Kidney epithelial cell (primary cell): ENCODE measurements at regions not wholly inside any gene's neighbourhood (a gene's known extent, or its start where the extent isn't known, plus 50 kb on each side); places are given as distances from the start of the nearest gene placed in this dataset.

ENCODE experiments used
- DNase-seq: peaks from one replicate; pipeline ENCODE4 v3.0.0-alpha.2; 2010; ENCODE audit warnings: low read depth
- H3K27me3 ChIP-seq: 2 replicates; pipeline ENCODE4 v1.6.0; 2011; ENCODE audit warnings: low read length; ENCODE audit not compliant: control insufficient read depth, insufficient read depth
- H3K36me3 ChIP-seq: 2 replicates; pipeline ENCODE4 v1.5.1; 2011; ENCODE audit warnings: low read length; ENCODE audit not compliant: control insufficient read depth, insufficient read depth
- H3K4me3 ChIP-seq: 2 replicates; pipeline ENCODE4 v1.5.1; 2011; ENCODE audit warnings: low read depth, mild to moderate bottlenecking, control low read depth, low read length
- TF ChIP-seq, protein P1 (sequence below): IDR thresholded peaks from 2 replicates; pipeline ENCODE4 v1.5.1; 2011; ENCODE audit warnings: mild to moderate bottlenecking, moderate library complexity, low read length, control low read depth, inconsistent platforms; ENCODE audit not compliant: insufficient read depth, poor library complexity, severe bottlenecking

DNA sequence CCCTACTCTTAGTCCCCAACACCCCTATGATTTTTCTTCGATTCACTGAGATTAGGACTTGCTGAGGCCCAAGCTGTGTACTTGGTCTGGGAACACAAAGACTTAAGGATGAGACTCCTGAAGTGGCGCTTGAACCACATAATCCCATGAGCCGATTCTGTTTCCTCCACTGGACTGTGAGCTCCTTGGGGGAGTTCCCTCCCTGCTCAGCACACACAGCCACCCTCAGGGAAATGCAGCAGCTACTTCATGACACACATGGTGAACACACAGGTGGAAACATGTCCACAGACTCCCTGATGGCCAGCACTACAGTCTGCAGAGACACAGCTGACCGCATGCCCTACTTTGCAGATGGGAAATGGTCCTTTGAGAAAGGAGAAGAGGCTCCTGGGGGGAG, 101.1 kb downstream of the C5orf15 start:
- Histone ChIP-seq H3K36me3 (no peaks in the 10 kb centered on the region), H3K27me3 (peaks cover 6% of the 10 kb centered on the region), H3K4me3 (no peak overlapping the region)
- TF ChIP-seq, protein P1, sequence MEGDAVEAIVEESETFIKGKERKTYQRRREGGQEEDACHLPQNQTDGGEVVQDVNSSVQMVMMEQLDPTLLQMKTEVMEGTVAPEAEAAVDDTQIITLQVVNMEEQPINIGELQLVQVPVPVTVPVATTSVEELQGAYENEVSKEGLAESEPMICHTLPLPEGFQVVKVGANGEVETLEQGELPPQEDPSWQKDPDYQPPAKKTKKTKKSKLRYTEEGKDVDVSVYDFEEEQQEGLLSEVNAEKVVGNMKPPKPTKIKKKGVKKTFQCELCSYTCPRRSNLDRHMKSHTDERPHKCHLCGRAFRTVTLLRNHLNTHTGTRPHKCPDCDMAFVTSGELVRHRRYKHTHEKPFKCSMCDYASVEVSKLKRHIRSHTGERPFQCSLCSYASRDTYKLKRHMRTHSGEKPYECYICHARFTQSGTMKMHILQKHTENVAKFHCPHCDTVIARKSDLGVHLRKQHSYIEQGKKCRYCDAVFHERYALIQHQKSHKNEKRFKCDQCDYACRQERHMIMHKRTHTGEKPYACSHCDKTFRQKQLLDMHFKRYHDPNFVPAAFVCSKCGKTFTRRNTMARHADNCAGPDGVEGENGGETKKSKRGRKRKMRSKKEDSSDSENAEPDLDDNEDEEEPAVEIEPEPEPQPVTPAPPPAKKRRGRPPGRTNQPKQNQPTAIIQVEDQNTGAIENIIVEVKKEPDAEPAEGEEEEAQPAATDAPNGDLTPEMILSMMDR: no peak
- DNase-seq: no peak

DNA sequence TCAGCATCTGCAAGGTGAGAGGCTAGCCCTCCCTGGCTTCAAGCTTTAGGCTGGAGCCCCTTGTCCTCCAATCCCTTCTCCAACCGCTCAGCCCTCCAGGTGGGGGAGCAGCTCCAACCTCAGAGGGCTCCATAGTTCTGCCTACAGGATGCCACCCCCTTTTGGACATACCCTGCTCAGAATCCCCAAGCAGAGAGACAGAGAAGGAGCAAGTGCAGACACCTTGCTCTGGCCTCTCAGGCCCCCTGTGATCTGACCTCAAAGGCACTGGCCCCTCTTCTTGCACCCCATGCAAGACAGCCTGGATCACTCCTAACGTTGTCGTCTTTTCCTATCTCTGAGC, 101.6 kb downstream of the C5orf15 start:
- H3K4me3 ChIP-seq: no peak overlapping the region
- peaks cover 6% of the 10 kb centered on the region for H3K27me3 ChIP-seq
- H3K36me3 ChIP-seq: no peaks in the 10 kb centered on the region
- no peak for DNase-seq
- TF ChIP-seq, protein P1: no peak

DNA sequence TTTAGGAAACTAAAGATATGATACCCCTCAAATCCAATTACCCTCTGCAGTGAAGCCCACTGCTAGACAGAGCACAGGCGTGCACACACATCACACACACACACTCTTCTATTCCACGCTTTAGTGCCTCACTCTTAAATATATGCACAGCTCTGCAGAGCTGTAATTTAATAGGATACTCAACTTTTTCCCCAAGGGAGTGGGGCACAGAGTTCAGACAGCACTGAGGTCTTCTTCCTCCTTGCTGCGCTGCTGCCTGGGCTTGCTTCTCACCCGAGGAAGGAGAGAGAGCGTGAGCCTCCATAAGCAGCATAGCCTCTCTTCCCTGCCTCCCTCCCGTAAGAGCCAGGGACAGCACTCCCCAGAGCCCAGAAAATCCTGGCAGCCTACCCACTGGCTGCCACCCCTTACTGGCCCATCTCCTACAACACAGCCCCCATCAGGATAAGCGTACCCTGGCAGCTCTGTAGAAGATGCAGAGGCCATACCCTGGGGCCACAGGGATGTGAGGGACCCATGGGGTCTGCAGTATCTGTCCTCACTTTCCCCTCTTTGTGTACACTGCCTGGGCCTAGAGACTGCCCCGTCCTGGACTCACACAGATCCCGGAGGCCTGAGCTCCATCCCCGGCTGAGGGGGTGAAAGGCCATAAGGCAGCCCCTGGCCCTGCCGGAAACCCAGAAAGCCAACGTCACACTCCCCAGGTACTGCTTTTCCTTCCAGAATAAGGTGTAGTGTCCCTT, 102.1 kb downstream of the C5orf15 start:
- TF ChIP-seq, protein P1: no peak
- peaks cover 6% of the 10 kb centered on the region for H3K27me3 ChIP-seq
- H3K4me3 ChIP-seq: no peak overlapping the region
- no peak for DNase-seq
- no peaks in the 10 kb centered on the region for H3K36me3 ChIP-seq

DNA sequence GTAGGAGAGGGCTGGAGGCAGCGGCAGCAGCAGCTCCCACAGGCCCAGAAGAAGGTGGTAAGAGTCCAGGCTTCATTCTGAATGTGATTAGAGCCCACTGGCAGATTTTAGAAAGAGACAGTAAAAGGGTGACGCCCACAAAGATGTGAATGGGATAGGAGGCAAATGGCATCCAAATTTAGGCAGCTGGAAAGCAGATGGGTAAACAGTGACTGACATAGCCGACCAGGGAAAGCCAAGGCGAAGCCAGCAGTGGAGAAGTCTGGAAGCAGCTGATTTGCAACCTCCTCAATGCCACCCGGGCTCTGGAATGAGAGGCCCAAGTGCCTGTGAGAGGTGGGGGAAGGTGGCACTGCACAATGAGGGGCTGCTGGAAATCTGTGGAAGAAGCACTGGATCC, 103.3 kb downstream of the C5orf15 start:
- TF ChIP-seq, protein P1: no peak
- no peak for DNase-seq
- Histone ChIP-seq H3K27me3 (peaks cover 6% of the 10 kb centered on the region), H3K36me3 (no peaks in the 10 kb centered on the region), H3K4me3 (no peak overlapping the region)

DNA sequence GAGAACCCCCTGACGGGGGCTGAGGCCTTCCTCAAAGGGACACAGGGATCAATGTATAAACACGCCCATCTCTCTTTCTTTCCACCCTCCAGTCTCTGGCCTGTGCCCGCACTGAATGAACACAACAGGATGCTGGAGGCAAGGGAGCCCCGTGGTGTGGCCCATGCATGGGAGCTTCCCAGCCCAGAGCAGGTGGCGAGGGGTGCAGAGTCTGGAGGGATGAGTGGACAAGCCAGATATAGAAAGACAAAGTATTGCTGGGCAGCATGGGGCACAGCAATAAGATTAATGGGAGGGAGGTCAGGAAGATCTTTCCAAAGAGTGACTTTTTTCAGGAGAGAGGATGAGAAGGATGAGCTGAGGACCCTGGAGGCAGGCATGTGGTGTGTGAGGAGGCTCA, 103.7 kb downstream of the C5orf15 start:
- TF ChIP-seq, protein P1: no peak
- no peak for DNase-seq
- H3K4me3 ChIP-seq: no peak overlapping the region
- H3K36me3 ChIP-seq: no peaks in the 10 kb centered on the region
- H3K27me3 ChIP-seq: peaks cover 6% of the 10 kb centered on the region
